Activated naive CD8-positive, alpha-beta T cell treated with anti-CD3 and anti-CD28 coated beads, Interleukin-2, amount 50 U/mL, for 24 hours (primary cell): ENCODE measurements at regions not wholly inside any gene's neighbourhood (a gene's known extent, or its start where the extent isn't known, plus 50 kb on each side); places are given as distances from the start of the nearest gene placed in this dataset.

Experiments used
- ATAC-seq: fragments of 150-1000 bp; cut with Tn5 transposase; one replicate; pipeline ENCODE4 v1.10.0; 2021
- DNase-seq: peaks from one replicate; pipeline ENCODE4 v3.0.0; 2021
- H3K27ac Mint-ChIP-seq: one replicate; pipeline ENCODE4 v1.8.0; 2021; ENCODE audit warnings: mild to moderate bottlenecking, mixed read lengths
- H3K27me3 Mint-ChIP-seq: one replicate; pipeline ENCODE4 v1.8.0; 2021; ENCODE audit warnings: mixed read lengths
- H3K36me3 Mint-ChIP-seq: one replicate; pipeline ENCODE4 v1.8.0; 2021; ENCODE audit warnings: low read depth, mixed read lengths
- H3K4me1 Mint-ChIP-seq: one replicate; pipeline ENCODE4 v1.8.0; 2021; ENCODE audit warnings: mixed read lengths
- H3K4me3 Mint-ChIP-seq: one replicate; pipeline ENCODE4 v1.8.0; 2021; ENCODE audit warnings: mild to moderate bottlenecking, moderate library complexity, mixed read lengths
- H3K9me3 Mint-ChIP-seq: one replicate; pipeline ENCODE4 v1.8.0; 2021; ENCODE audit warnings: mixed read lengths

- H3K9me3 Mint-ChIP-seq, result peaks cover 9% of the 10 kb centered on the region
- no peak for DNase-seq
- H3K4me3 Mint-ChIP-seq, result no peak overlapping the region
- ATAC-seq, result no peak
- no peaks in the 10 kb centered on the region for H3K27me3 Mint-ChIP-seq
- H3K27ac Mint-ChIP-seq, result no peak overlapping the region
- H3K4me1 Mint-ChIP-seq, result no peaks in the 10 kb centered on the region
- no peaks in the 10 kb centered on the region for H3K36me3 Mint-ChIP-seq
Observed at GRCh38 chr7:15916681-15917380, 230.3 kb upstream of the MEOX2 start.

DNA sequence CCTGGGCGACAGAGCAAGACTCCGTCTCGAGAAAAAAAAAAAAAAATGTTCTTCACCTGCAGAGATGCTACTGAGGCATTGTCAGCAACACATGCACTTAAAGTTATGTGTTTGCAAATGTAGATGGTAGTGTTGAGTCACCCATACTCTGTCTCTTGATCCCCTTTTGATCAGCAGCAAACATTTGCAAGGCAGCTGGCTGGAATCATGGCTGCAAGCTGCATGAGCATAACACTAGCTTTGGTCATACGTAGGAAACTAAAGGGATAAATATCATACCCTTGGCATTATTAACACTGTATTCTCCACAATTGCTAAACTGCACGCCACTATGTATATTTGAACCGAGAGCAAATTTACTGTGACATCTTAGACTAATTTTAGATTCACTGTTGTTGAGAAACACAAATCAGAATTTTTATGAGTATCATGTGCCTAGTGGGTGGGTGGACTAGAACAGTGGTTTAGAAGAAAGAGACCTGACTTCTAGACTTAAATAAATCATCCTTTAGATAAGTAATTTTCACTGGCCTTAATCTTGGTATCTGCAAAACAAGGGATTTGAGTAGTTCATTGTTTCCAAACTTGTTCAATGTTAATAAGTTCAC is 229.3 kb upstream of the MEOX2 start:
- Mint-ChIP-seq H3K27me3 (no peaks in the 10 kb centered on the region), H3K4me1 (no peaks in the 10 kb centered on the region), H3K9me3 (peaks cover 9% of the 10 kb centered on the region), H3K27ac (no peak overlapping the region), H3K4me3 (no peak overlapping the region), H3K36me3 (no peaks in the 10 kb centered on the region)
- DNase-seq (no peak), ATAC-seq (no peak)

GRCh38 chr7:15914611-15915010 is 228.1 kb upstream of the MEOX2 start:
- H3K27me3 Mint-ChIP-seq, result no peaks in the 10 kb centered on the region
- no peaks in the 10 kb centered on the region for H3K4me1 Mint-ChIP-seq
- H3K4me3 Mint-ChIP-seq, result no peak overlapping the region
- no peaks in the 10 kb centered on the region for H3K36me3 Mint-ChIP-seq
- DNase-seq (no peak), ATAC-seq (no peak)
- no peak overlapping the region for H3K27ac Mint-ChIP-seq
- peaks cover 9% of the 10 kb centered on the region for H3K9me3 Mint-ChIP-seq

GRCh38 chr7:15906436-15906835 is 220.0 kb upstream of the MEOX2 start:
- H3K4me1 Mint-ChIP-seq, result no peaks in the 10 kb centered on the region
- no peaks in the 10 kb centered on the region for H3K9me3 Mint-ChIP-seq
- H3K36me3 Mint-ChIP-seq, result no peaks in the 10 kb centered on the region
- DNase-seq (no peak), ATAC-seq (no peak)
- no peaks in the 10 kb centered on the region for H3K27me3 Mint-ChIP-seq
- no peak overlapping the region for H3K4me3 Mint-ChIP-seq
- no peak overlapping the region for H3K27ac Mint-ChIP-seq

- no peaks in the 10 kb centered on the region for H3K36me3 Mint-ChIP-seq
- no peak overlapping the region for H3K27ac Mint-ChIP-seq
- H3K27me3 Mint-ChIP-seq, result no peaks in the 10 kb centered on the region
- H3K4me3 Mint-ChIP-seq, result no peak overlapping the region
- no peaks in the 10 kb centered on the region for H3K4me1 Mint-ChIP-seq
- no peak for DNase-seq
- no peaks in the 10 kb centered on the region for H3K9me3 Mint-ChIP-seq
- ATAC-seq, result no peak
Observed at GRCh38 chr7:15905251-15906040, 219.0 kb upstream of the MEOX2 start.

GRCh38 chr7:15891151-15891881 is 204.8 kb upstream of the MEOX2 start:
- H3K36me3 Mint-ChIP-seq, result no peaks in the 10 kb centered on the region
- H3K27ac Mint-ChIP-seq, result no peak overlapping the region
- ATAC-seq, result no peak
- peaks cover 8% of the 10 kb centered on the region for H3K9me3 Mint-ChIP-seq
- no peak overlapping the region for H3K4me3 Mint-ChIP-seq
- DNase-seq, result no peak
- no peaks in the 10 kb centered on the region for H3K4me1 Mint-ChIP-seq
- no peaks in the 10 kb centered on the region for H3K27me3 Mint-ChIP-seq

GRCh38 chr7:15889507-15889906 is 203.0 kb upstream of the MEOX2 start:
- Mint-ChIP-seq H3K4me1 (no peaks in the 10 kb centered on the region), H3K9me3 (peaks cover 3% of the 10 kb centered on the region), H3K4me3 (no peak overlapping the region), H3K36me3 (no peaks in the 10 kb centered on the region), H3K27ac (no peak overlapping the region), H3K27me3 (no peaks in the 10 kb centered on the region)
- ATAC-seq, result no peak
- no peak for DNase-seq

DNA sequence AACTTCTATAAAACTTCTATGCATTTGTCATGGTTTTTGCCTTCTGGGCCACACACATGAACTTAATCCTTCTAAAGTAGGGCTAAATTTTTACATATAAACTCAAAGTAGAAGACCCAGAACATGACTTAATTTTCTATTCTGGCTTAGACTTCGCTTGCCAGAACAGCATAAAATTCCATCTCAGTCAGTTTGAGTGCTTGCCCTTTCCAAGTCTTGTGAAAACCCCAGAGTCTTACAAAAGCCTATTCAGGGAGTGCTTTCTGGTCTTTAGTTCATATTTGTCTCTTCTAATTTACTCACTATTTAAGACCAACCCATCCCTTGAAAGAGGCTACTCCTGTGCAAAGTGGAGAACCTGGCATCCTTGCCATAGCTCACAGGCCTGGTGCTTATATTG is 201.6 kb upstream of the MEOX2 start:
- Mint-ChIP-seq H3K4me1 (no peaks in the 10 kb centered on the region), H3K4me3 (no peak overlapping the region), H3K27ac (no peak overlapping the region), H3K36me3 (no peaks in the 10 kb centered on the region), H3K27me3 (no peaks in the 10 kb centered on the region), H3K9me3 (peaks cover under 1% of the 10 kb centered on the region)
- no peak for DNase-seq
- no peak for ATAC-seq

DNA sequence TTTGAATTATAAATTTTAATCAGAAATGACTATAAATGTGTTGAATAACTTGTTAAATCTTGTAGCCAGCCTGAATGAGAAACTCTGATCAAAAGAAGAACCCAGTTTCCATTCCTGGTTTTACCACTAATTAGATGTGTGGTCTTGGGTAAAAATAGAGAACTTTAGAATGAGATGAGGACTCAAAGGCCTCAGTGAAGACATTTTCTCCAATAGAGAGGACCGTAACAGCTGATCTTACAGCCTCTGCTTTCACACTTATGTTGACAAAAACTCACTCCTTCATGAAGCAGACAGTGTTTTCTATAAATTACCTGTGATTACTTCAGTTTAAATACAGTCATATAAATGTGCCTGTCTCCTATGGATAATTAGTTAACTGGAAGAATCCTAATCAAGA is 200.1 kb upstream of the MEOX2 start:
- no peak for ATAC-seq
- H3K9me3 Mint-ChIP-seq, result peaks cover 8% of the 10 kb centered on the region
- H3K27ac Mint-ChIP-seq, result no peak overlapping the region
- no peak overlapping the region for H3K4me3 Mint-ChIP-seq
- no peaks in the 10 kb centered on the region for H3K27me3 Mint-ChIP-seq
- no peaks in the 10 kb centered on the region for H3K36me3 Mint-ChIP-seq
- no peaks in the 10 kb centered on the region for H3K4me1 Mint-ChIP-seq
- no peak for DNase-seq

DNA sequence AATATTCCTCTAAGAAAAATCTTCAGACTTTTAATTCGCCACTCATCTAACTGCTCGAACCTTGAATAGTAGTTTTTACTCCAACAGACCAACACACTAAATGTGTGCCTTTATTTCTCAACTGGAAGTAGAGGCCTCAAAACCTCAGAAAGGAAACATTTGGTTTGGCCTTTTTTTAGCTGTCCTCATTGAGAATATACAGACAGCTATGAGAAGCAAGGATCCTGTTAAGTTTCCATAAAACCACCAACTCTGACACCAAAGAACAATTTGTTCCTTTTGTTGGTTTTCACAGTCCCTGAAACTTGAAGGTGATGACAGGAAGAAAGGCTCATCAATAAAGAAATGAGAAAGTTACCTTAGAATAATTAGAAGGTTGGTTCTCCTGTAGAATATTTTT is 199.2 kb upstream of the MEOX2 start:
- Mint-ChIP-seq H3K27me3 (no peaks in the 10 kb centered on the region), H3K27ac (no peak overlapping the region), H3K4me3 (no peak overlapping the region), H3K4me1 (no peaks in the 10 kb centered on the region), H3K36me3 (no peaks in the 10 kb centered on the region), H3K9me3 (peaks cover 9% of the 10 kb centered on the region)
- DNase-seq (no peak), ATAC-seq (no peak)

DNA sequence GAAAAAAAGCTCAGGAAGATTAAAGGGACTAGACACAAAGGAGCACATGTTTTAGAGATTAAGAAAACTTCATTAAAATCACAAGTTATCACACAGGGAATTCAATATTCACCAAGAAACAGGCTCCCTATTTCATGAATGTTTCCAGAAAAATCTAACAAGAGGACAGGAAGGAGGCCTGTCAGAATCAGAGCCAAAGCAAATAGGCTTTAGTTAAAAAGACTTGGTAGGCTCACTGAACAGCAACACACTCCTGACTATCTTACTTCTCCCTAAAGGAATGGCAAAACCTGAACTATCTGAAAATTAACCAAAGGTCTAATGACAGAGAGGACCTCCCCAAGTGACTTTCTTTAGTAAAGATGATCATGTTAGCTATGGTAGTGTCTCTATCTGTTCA is 188.3 kb upstream of the MEOX2 start:
- peaks cover 3% of the 10 kb centered on the region for H3K36me3 Mint-ChIP-seq
- H3K4me3 Mint-ChIP-seq, result no peak overlapping the region
- no peaks in the 10 kb centered on the region for H3K27me3 Mint-ChIP-seq
- H3K27ac Mint-ChIP-seq, result no peak overlapping the region
- ATAC-seq, result no peak
- no peak for DNase-seq
- H3K9me3 Mint-ChIP-seq, result peaks cover 8% of the 10 kb centered on the region
- H3K4me1 Mint-ChIP-seq, result no peaks in the 10 kb centered on the region

DNA sequence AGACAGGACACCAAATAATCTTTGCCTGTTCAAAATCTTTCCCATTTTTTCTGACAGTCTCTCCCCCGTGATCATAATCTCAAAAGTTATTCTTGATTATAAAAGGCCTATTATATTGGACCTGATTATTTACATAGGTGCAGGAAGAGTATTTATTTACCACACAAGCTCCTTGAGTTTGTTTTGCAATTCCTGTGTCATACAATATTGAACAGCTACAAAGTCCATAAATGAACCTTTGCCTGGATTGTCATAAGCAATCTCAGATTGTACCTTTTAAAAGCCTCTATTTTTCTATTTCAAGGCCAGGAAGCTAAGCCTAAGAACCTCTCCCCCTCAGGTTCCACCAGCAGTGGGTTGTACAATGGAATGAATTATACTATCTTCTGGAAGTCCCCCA is 183.9 kb upstream of the MEOX2 start:
- no peak for DNase-seq
- H3K27me3 Mint-ChIP-seq, result no peaks in the 10 kb centered on the region
- H3K9me3 Mint-ChIP-seq, result peaks cover 12% of the 10 kb centered on the region
- no peaks in the 10 kb centered on the region for H3K36me3 Mint-ChIP-seq
- no peaks in the 10 kb centered on the region for H3K4me1 Mint-ChIP-seq
- no peak overlapping the region for H3K4me3 Mint-ChIP-seq
- no peak for ATAC-seq
- no peak overlapping the region for H3K27ac Mint-ChIP-seq

DNA sequence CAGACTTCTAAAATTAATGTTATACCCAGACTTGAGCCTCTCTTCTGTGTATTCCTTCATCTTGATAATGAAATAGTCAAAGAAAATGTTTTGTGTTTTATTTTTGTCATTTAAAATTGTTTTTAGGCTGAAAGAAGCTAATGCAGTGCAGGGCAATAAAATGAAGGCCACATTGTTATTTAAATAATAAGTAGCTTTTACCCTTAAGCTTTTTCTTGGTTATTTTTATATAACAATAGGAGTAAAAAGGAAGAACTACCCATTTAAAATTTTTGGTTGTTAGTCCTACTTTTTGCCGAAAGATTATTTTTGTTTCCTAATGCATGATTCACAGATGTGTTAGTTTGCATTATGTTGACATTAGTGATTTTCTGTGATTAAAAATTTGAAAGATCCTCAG is 181.0 kb upstream of the MEOX2 start:
- H3K27ac Mint-ChIP-seq, result no peak overlapping the region
- H3K9me3 Mint-ChIP-seq, result peaks cover 18% of the 10 kb centered on the region
- no peak overlapping the region for H3K4me3 Mint-ChIP-seq
- H3K4me1 Mint-ChIP-seq, result no peaks in the 10 kb centered on the region
- H3K36me3 Mint-ChIP-seq, result no peaks in the 10 kb centered on the region
- no peaks in the 10 kb centered on the region for H3K27me3 Mint-ChIP-seq
- ATAC-seq (no peak), DNase-seq (no peak)

DNA sequence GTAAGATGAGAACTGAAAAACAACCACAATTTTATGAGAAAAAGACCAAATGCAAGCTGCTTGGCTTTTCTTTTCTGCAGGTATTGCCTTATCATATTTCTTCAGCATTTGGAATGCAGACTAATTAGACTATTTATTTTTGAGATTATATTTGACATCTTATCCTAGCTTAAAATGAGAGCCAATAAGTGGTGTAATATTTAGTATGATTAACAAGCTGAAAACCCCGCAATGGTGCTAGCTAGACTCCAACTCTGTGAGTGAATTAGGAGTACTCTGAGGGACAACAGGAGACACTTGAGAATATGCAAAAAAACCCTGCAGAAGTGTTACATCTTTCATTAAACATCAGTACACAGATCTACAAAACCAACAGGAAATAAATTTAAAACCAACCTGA is 180.3 kb upstream of the MEOX2 start:
- Mint-ChIP-seq H3K9me3 (peaks cover 18% of the 10 kb centered on the region), H3K27ac (no peak overlapping the region), H3K27me3 (no peaks in the 10 kb centered on the region), H3K4me1 (no peaks in the 10 kb centered on the region), H3K36me3 (no peaks in the 10 kb centered on the region), H3K4me3 (no peak overlapping the region)
- DNase-seq (no peak), ATAC-seq (no peak)

DNA sequence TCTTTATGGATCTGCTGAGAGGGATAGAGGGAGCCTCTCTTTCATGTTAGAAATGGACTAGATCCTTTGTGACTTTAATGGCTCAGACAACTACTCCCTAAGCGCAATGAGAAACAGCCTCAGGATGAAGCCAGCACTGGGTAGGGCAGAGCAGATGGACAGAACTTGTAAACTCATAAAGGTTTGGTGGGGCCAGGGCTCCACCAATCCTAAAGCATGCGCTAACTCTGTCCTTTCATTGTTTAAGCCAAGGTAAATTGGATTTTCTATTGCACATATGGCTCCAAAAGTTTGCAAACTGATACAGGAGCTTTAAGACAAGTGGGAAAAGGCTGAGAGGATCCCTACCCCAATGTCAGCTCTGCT is 178.1 kb upstream of the MEOX2 start:
- H3K27me3 Mint-ChIP-seq, result no peaks in the 10 kb centered on the region
- H3K4me3 Mint-ChIP-seq, result no peak overlapping the region
- H3K27ac Mint-ChIP-seq, result no peak overlapping the region
- DNase-seq, result no peak
- H3K9me3 Mint-ChIP-seq, result peaks cover 21% of the 10 kb centered on the region
- H3K36me3 Mint-ChIP-seq, result no peaks in the 10 kb centered on the region
- ATAC-seq, result no peak
- H3K4me1 Mint-ChIP-seq, result no peaks in the 10 kb centered on the region
